B cell (primary cell): ENCODE measurements at regions not wholly inside any gene's neighbourhood (a gene's known extent, or its start where the extent isn't known, plus 50 kb on each side); places are given as distances from the start of the nearest gene placed in this dataset.

Experiments
- ATAC-seq: fragments of 200-7000 bp; cut with Tn5 transposase; one replicate; pipeline ENCODE4 v1.10.0; 2021; ENCODE audit warnings: low read depth, mild to moderate bottlenecking, moderate number of reproducible peaks, moderate library complexity
- CTCF ChIA-PET: fragments of 350-600 bp; sonication (Branson Sonifier 250); formaldehyde crosslinking; loops from one replicate; lab custom pipeline; 2021; ENCODE audit warnings: antibody characterized with exemption, inconsistent platforms; lab: Charles Lee
- POLR2A ChIA-PET: fragments of 350-600 bp; sonication (Branson Sonifier 250); formaldehyde crosslinking; loops from one replicate; lab custom pipeline; 2021; ENCODE audit warnings: antibody characterized with exemption; lab: Charles Lee
- DNase-seq: peaks from one replicate; pipeline ENCODE4 v3.0.0; 2013
- H2AFZ ChIP-seq: 2 replicates; pipeline ENCODE4 v1.6.1; 2012; ENCODE audit warnings: mild to moderate bottlenecking, low read depth, low read length; ENCODE audit not compliant: insufficient read depth, poor library complexity, severe bottlenecking
- H3K27ac ChIP-seq, 2 donors: 1 replicate in 1 of 2; 2 replicates in 1 of 2; pipeline ENCODE4 v1.5.1; 2012 to 2013; ENCODE audit warnings: low read length in 2 of 2, mild to moderate bottlenecking in 2 of 2, moderate library complexity in 1 of 2
- H3K27me3 ChIP-seq, 4 experiments: fragments of 200-600 bp in 1 of 4; sonication (generic) in 1 of 4; replicated peaks in 1 of 4; 1 replicate in 2 of 4; 2 replicates in 2 of 4; pipeline versions ENCODE4 v1.6.1 to v1.7.0; 2013 to 2016; ENCODE audit warnings: low read length in 3 of 4, mild to moderate bottlenecking in 2 of 4, mixed read lengths in 1 of 4, moderate library complexity in 1 of 4; ENCODE audit not compliant: insufficient read depth in 4 of 4, control insufficient read depth in 3 of 4; ENCODE audit errors: control extremely low read depth in 1 of 4
- H3K36me3 ChIP-seq, 2 experiments: replicated peaks in 1 of 2; 1 replicate in 1 of 2; 2 replicates in 1 of 2; pipeline versions ENCODE4 v1.6.1 to v1.7.1; 2013; ENCODE audit warnings: low read length in 1 of 2; ENCODE audit not compliant: insufficient read depth in 2 of 2, control insufficient read depth in 1 of 2; ENCODE audit errors: control extremely low read depth in 1 of 2, extremely low read depth in 1 of 2
- H3K4me1 ChIP-seq, 2 donors: fragments of 200-600 bp in 1 of 2; sonication (generic) in 1 of 2; 1 replicate in 1 of 2; 2 replicates in 1 of 2; pipeline versions ENCODE4 v1.5.1 to v1.6.1; 2013 to 2017; ENCODE audit warnings: low read length in 2 of 2; ENCODE audit not compliant: control insufficient read depth in 2 of 2, insufficient read depth in 2 of 2
- H3K4me2 ChIP-seq: replicated peaks from 2 replicates; pipeline ENCODE3; 2012; ENCODE audit warnings: mild to moderate bottlenecking, low read depth, low read length; ENCODE audit not compliant: poor library complexity, severe bottlenecking
- H3K4me3 ChIP-seq, 5 experiments: fragments of 200-600 bp in 1 of 5; sonication (generic) in 1 of 5; 1 replicate in 3 of 5; 2 replicates in 2 of 5; pipeline versions ENCODE4 v1.5.1 to v1.7.0; 2011 to 2016; ENCODE audit warnings: low read length in 4 of 5, mild to moderate bottlenecking in 4 of 5, low read depth in 2 of 5, control low read depth in 1 of 5, moderate library complexity in 1 of 5; ENCODE audit not compliant: insufficient read depth in 1 of 5; ENCODE audit errors: control extremely low read depth in 1 of 5, extremely low read depth in 1 of 5
- H3K79me2 ChIP-seq: fragments of 200-600 bp; sonication (generic); one replicate; pipeline ENCODE4 v1.6.0; 2016; ENCODE audit warnings: low read length; ENCODE audit not compliant: control insufficient read depth, insufficient read depth
- H3K9ac ChIP-seq: fragments of 200-600 bp; sonication (generic); 2 replicates; pipeline ENCODE4 v1.6.1; 2017; ENCODE audit warnings: mild to moderate bottlenecking, low read length, moderate library complexity
- H3K9me3 ChIP-seq, 3 donors: one replicate each; pipeline versions ENCODE4 v1.6.1 to v1.7.1; 2013; ENCODE audit warnings: low read length in 2 of 3; ENCODE audit not compliant: control insufficient read depth in 2 of 3, insufficient read depth in 1 of 3; ENCODE audit errors: control extremely low read depth in 1 of 3
- H4K20me1 ChIP-seq: 2 replicates; pipeline ENCODE4 v1.6.0; 2012; ENCODE audit warnings: mild to moderate bottlenecking, low read length; ENCODE audit not compliant: insufficient read depth, control insufficient read depth, poor library complexity, severe bottlenecking
- H3K27ac Mint-ChIP-seq: one replicate; pipeline ENCODE4 v1.8.0; 2021; ENCODE audit warnings: mixed read lengths
- H3K27me3 Mint-ChIP-seq: one replicate; pipeline ENCODE4 v1.8.0; 2021; ENCODE audit warnings: mixed read lengths
- H3K4me1 Mint-ChIP-seq: one replicate; pipeline ENCODE4 v1.8.0; 2021; ENCODE audit warnings: mixed read lengths
- H3K4me3 Mint-ChIP-seq: one replicate; pipeline ENCODE4 v1.8.0; 2021; ENCODE audit warnings: mixed read lengths
- H3K9me3 Mint-ChIP-seq: one replicate; pipeline ENCODE4 v1.8.0; 2022; ENCODE audit warnings: mixed read lengths; ENCODE audit not compliant: insufficient read depth
- CTCF ChIP-seq: fragments of 200-600 bp; IDR thresholded peaks from one replicate; pipeline ENCODE4 v1.8.0; 2022; ENCODE audit warnings: antibody characterized with exemption, mild to moderate bottlenecking
- EZH2 ChIP-seq: IDR thresholded peaks from 2 replicates; pipeline ENCODE4 v1.6.1; 2012; ENCODE audit warnings: borderline replicate concordance, low read depth, mild to moderate bottlenecking, moderate library complexity, low read length; ENCODE audit not compliant: insufficient read depth, poor library complexity, severe bottlenecking
- WGBS: methylation state at CpG from one replicate; pipeline ENCODE4 v1.1.5; 2013; ENCODE audit warnings: missing lambda C conversion rate; ENCODE audit not compliant: insufficient coverage; 5-methylcytosine and 5-hydroxymethylcytosine counted together
- intact Hi-C: fragments of 100-400 bp; cut with micrococcal nuclease; formaldehyde crosslinking; loops from one replicate; pipeline ENCODE4 v1.10.0; 2022

GRCh38 chr15:96404560-96404959, 74.1 kb downstream of the NR2F2 start:
- H3K27ac ChIP-seq = no peak overlapping the region
- no peak overlapping the region for H3K4me3 ChIP-seq
- no CpG with 5 or more reads among the region's 2 CpGs for WGBS
- no peaks in the 10 kb centered on the region for H3K4me1 ChIP-seq
- Mint-ChIP-seq H3K4me3 (no peak overlapping the region), H3K4me1 (no peaks in the 10 kb centered on the region), H3K27me3 (peaks cover 19% of the 10 kb centered on the region), H3K27ac (no peak overlapping the region), H3K9me3 (no peaks in the 10 kb centered on the region)
- H2AFZ ChIP-seq = no peak overlapping the region
- peaks cover 0 to 18% (median 9%) of the 10 kb centered on the region in 4 experiments for H3K27me3 ChIP-seq
- H3K4me2 ChIP-seq = no peak overlapping the region
- intact Hi-C loops = no loop called here
- H4K20me1 ChIP-seq = no peaks in the 10 kb centered on the region
- no peaks in the 10 kb centered on the region for H3K36me3 ChIP-seq
- POLR2A ChIA-PET = no interaction called here
- no peak for ATAC-seq
- no peak overlapping the region for H3K9ac ChIP-seq
- TF ChIP-seq CTCF (no peak), EZH2 (no peak)
- peaks cover 0 to 17% (median 0%) of the 10 kb centered on the region in 3 donors for H3K9me3 ChIP-seq
- no peak for DNase-seq
- CTCF ChIA-PET = no interaction called here
- no peaks in the 10 kb centered on the region for H3K79me2 ChIP-seq

GRCh38 chr15:96406291-96406690, 75.8 kb downstream of the NR2F2 start:
- peaks cover 0 to 34% (median 17%) of the 10 kb centered on the region in 4 experiments for H3K27me3 ChIP-seq
- H3K27ac ChIP-seq = no peak overlapping the region
- 80% methylated on average over 1 of the region's 3 CpGs for WGBS
- H3K79me2 ChIP-seq = no peaks in the 10 kb centered on the region
- no peak overlapping the region for H3K4me2 ChIP-seq
- H3K9me3 ChIP-seq = peaks cover 0 to 20% (median 0%) of the 10 kb centered on the region in 3 donors
- CTCF ChIA-PET = no interaction called here
- H3K4me3 ChIP-seq = no peak overlapping the region
- intact Hi-C loops = no loop called here
- H3K27me3 Mint-ChIP-seq = peaks cover 32% of the 10 kb centered on the region
- no peaks in the 10 kb centered on the region for H3K36me3 ChIP-seq
- no peaks in the 10 kb centered on the region for H3K9me3 Mint-ChIP-seq
- no peak for DNase-seq
- no peak overlapping the region for H3K9ac ChIP-seq
- TF ChIP-seq EZH2 = no peak
- no peak for TF ChIP-seq CTCF
- H2AFZ ChIP-seq = no peak overlapping the region
- H3K4me1 Mint-ChIP-seq = no peaks in the 10 kb centered on the region
- POLR2A ChIA-PET = no interaction called here
- H3K4me1 ChIP-seq = no peaks in the 10 kb centered on the region
- H4K20me1 ChIP-seq = no peaks in the 10 kb centered on the region
- no peak for ATAC-seq
- H3K27ac Mint-ChIP-seq = no peak overlapping the region
- H3K4me3 Mint-ChIP-seq = no peak overlapping the region
